Astrocyte (in vitro differentiated cells and primary cell): ENCODE measurements at regions not wholly inside any gene's neighbourhood (a gene's known extent, or its start where the extent isn't known, plus 50 kb on each side); places are given as distances from the start of the nearest gene placed in this dataset.

ENCODE experiments used
- EZH2 ChIP-seq: IDR thresholded peaks from 2 replicates; pipeline ENCODE4 v1.6.1; 2012; ENCODE audit warnings: mild to moderate bottlenecking, low read length, inconsistent platforms; ENCODE audit not compliant: insufficient read depth
- TF ChIP-seq, protein P1 (sequence below): IDR thresholded peaks from 2 replicates; pipeline ENCODE4 v1.5.1; 2011; ENCODE audit warnings: low read depth, mild to moderate bottlenecking, inconsistent platforms, low read length, moderate library complexity; ENCODE audit not compliant: insufficient read depth

DNA sequence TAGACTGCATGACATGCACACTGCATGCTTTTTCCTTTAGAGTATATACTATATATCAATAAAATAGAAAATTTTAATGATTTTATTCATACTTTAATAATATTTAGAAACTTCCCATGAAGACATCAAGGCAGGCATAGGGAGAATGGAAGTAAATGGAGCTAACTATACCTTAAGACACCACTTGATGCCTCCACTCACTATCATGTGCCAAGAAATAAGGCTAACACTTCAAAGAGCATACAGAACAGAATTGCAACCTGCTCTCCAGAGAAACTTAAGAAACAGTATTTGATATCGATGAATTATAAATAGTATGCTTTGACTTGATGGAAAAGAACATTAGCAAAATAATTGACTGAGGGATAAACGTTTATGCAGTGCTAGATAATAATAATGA, 192.6 kb upstream of the MBNL1 start:
- TF ChIP-seq, protein P1, sequence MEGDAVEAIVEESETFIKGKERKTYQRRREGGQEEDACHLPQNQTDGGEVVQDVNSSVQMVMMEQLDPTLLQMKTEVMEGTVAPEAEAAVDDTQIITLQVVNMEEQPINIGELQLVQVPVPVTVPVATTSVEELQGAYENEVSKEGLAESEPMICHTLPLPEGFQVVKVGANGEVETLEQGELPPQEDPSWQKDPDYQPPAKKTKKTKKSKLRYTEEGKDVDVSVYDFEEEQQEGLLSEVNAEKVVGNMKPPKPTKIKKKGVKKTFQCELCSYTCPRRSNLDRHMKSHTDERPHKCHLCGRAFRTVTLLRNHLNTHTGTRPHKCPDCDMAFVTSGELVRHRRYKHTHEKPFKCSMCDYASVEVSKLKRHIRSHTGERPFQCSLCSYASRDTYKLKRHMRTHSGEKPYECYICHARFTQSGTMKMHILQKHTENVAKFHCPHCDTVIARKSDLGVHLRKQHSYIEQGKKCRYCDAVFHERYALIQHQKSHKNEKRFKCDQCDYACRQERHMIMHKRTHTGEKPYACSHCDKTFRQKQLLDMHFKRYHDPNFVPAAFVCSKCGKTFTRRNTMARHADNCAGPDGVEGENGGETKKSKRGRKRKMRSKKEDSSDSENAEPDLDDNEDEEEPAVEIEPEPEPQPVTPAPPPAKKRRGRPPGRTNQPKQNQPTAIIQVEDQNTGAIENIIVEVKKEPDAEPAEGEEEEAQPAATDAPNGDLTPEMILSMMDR: no peak
- TF ChIP-seq EZH2: no peak
